LNCAP (cell line): ENCODE measurements at regions not wholly inside any gene's neighbourhood (a gene's known extent, or its start where the extent isn't known, plus 50 kb on each side); places are given as distances from the start of the nearest gene placed in this dataset.

Experiments
- CTCF ChIP-seq: fragments of 450-650 bp; IDR thresholded peaks from 2 replicates; pipeline ENCODE4 v1.5.1; 2017; ENCODE audit warnings: mild to moderate bottlenecking

- no peak for TF ChIP-seq CTCF
Measured at GRCh38 chr5:85990998-85991397, 626.7 kb upstream of the COX7C start.

- TF ChIP-seq CTCF: no peak
Measured at GRCh38 chr5:85998656-85999055, 619.1 kb upstream of the COX7C start.

GRCh38 chr5:86008293-86008692 lies 609.4 kb upstream of the COX7C start:
- no peak for TF ChIP-seq CTCF

- TF ChIP-seq CTCF: no peak
Measured at GRCh38 chr5:86008704-86009103, 609.0 kb upstream of the COX7C start.

GRCh38 chr5:86011937-86012336 lies 605.8 kb upstream of the COX7C start:
- TF ChIP-seq CTCF: no peak

- no peak for TF ChIP-seq CTCF
Measured at GRCh38 chr5:86029308-86029707, 588.4 kb upstream of the COX7C start.

GRCh38 chr5:86030753-86031152 lies 587.0 kb upstream of the COX7C start:
- TF ChIP-seq CTCF: no peak

- TF ChIP-seq CTCF: no peak
Measured at GRCh38 chr5:86038566-86038965, 579.2 kb upstream of the COX7C start.
